ENCODE measurements at regions not wholly inside any gene's neighbourhood (a gene's known extent, or its start where the extent isn't known, plus 50 kb on each side); places are given as distances from the start of the nearest gene placed in this dataset.

GRCh38 chr5:33205079-33205478 is 235.7 kb upstream of the TARS1 start:
- no peaks in the 10 kb centered on the region for H3K36me3 ChIP-seq (ENCODE audit: control insufficient read depth, insufficient read depth, low read length)
- BruUV-seq (replicated peaks): no TSS peak
- TF ChIP-seq CHD4 (IDR thresholded peaks at IDR 0.05; ENCODE audit: insufficient read depth, insufficient replicate concordance, low read depth, low read length, poor library complexity, severe bottlenecking) (no peak), ZNF586 (CRISPR knock-in tag; conservative IDR thresholded peaks at IDR 0.05) (no peak), HDAC3 (IDR thresholded peaks at IDR 0.05; ENCODE audit: borderline replicate concordance, partially characterized antibody) (no peak), CBX3 (IDR thresholded peaks at IDR 0.05; ENCODE audit: borderline replicate concordance in 1 of 2, low read length in 2 of 2) (no peak), SRSF7 (optimal IDR thresholded peaks at IDR 0.05; ENCODE audit: low read depth, low read length) (no peak)
- no peak overlapping the region for H3K4me3 ChIP-seq
- H3K9me3 ChIP-seq (replicated peaks; ENCODE audit: control insufficient read depth, insufficient read depth, low read depth, low read length): no peaks in the 10 kb centered on the region
- POLR2A ChIA-PET: no interaction called here
- no peaks in the 10 kb centered on the region for H3K27me3 ChIP-seq (ENCODE audit: control insufficient read depth in 2 of 2, insufficient read depth in 2 of 2, low read length in 2 of 2)
- no peak overlapping the region for H3K27ac ChIP-seq (ENCODE audit: extremely low read depth, low read depth, low read length)
- no peaks in the 10 kb centered on the region for H3K4me1 ChIP-seq (replicated peaks in 1 of 2; ENCODE audit: control insufficient read depth in 2 of 2, insufficient read depth in 2 of 2, low read length in 2 of 2)
- H3K79me2 ChIP-seq (ENCODE audit: control insufficient read depth, insufficient read depth, low read length): no peaks in the 10 kb centered on the region
- H3K9me1 ChIP-seq (ENCODE audit: control insufficient read depth, insufficient read depth, low read length): no peaks in the 10 kb centered on the region
- no peak for DNase-seq (ENCODE audit: extremely low read depth in 1 of 4, low spot score in 3 of 4)
- no peak overlapping the region for H3K9ac ChIP-seq (ENCODE audit: insufficient read depth in 1 of 2, low read depth in 2 of 2, low read length in 2 of 2)
- no peak overlapping the region for H2AFZ ChIP-seq (ENCODE audit: low read depth, low read length)
- no peak for FAIRE-seq
- WGBS (ENCODE audit: insufficient coverage, low coverage, missing lambda C conversion rate): 2% methylated on average over 3 of the region's 3 CpGs
- no peak overlapping the region for H3K4me2 ChIP-seq (ENCODE audit: insufficient read depth, low read length)
- H4K20me1 ChIP-seq (replicated peaks; ENCODE audit: control insufficient read depth, insufficient read depth, low read length): no peaks in the 10 kb centered on the region
- intact Hi-C loops (cut with micrococcal nuclease): no loop called here
- CTCF ChIA-PET (ENCODE audit: low intra/inter-chr PET ratio): no interaction called here
- ATAC-seq: no peak
- in situ Hi-C loops (cut with MboI): no loop called here

GRCh38 chr5:33205727-33206410 is 234.9 kb upstream of the TARS1 start:
- BruUV-seq (replicated peaks): no TSS peak
- Histone ChIP-seq H3K27me3 (ENCODE audit: control insufficient read depth in 2 of 2, insufficient read depth in 2 of 2, low read length in 2 of 2) (no peaks in the 10 kb centered on the region), H3K4me1 (replicated peaks in 1 of 2; ENCODE audit: control insufficient read depth in 2 of 2, insufficient read depth in 2 of 2, low read length in 2 of 2) (no peaks in the 10 kb centered on the region), H3K4me3 (no peak overlapping the region), H2AFZ (ENCODE audit: low read depth, low read length) (no peak overlapping the region), H3K9me1 (ENCODE audit: control insufficient read depth, insufficient read depth, low read length) (no peaks in the 10 kb centered on the region), H4K20me1 (replicated peaks; ENCODE audit: control insufficient read depth, insufficient read depth, low read length) (no peaks in the 10 kb centered on the region), H3K27ac (ENCODE audit: extremely low read depth, low read depth, low read length) (no peak overlapping the region), H3K79me2 (ENCODE audit: control insufficient read depth, insufficient read depth, low read length) (no peaks in the 10 kb centered on the region), H3K9ac (ENCODE audit: insufficient read depth in 1 of 2, low read depth in 2 of 2, low read length in 2 of 2) (no peak overlapping the region), H3K36me3 (ENCODE audit: control insufficient read depth, insufficient read depth, low read length) (no peaks in the 10 kb centered on the region), H3K4me2 (ENCODE audit: insufficient read depth, low read length) (no peak overlapping the region), H3K9me3 (replicated peaks; ENCODE audit: control insufficient read depth, insufficient read depth, low read depth, low read length) (no peaks in the 10 kb centered on the region)
- in situ Hi-C loops (cut with MboI): no loop called here
- intact Hi-C loops (cut with micrococcal nuclease): no loop called here
- no peak for ATAC-seq
- WGBS (ENCODE audit: insufficient coverage, low coverage, missing lambda C conversion rate): 0% methylated on average over 1 of the region's 1 CpG
- CTCF ChIA-PET (ENCODE audit: low intra/inter-chr PET ratio): no interaction called here
- DNase-seq (ENCODE audit: extremely low read depth in 1 of 4, low spot score in 3 of 4): no peak
- FAIRE-seq: no peak
- POLR2A ChIA-PET: no interaction called here
- TF ChIP-seq FOXA3 (CRISPR knock-in tag; conservative IDR thresholded peaks at IDR 0.05 in 1 of 2, IDR thresholded peaks at IDR 0.05 in 1 of 2) (no peak), CBX8 (IDR thresholded peaks at IDR 0.05; ENCODE audit: borderline replicate concordance, extremely low read depth, low read depth, low read length, poor library complexity, severe bottlenecking) (no peak), ZNF197 (CRISPR knock-in tag; IDR thresholded peaks at IDR 0.05; ENCODE audit: low read depth) (no peak), RBM25 (IDR thresholded peaks at IDR 0.05; ENCODE audit: low read depth, low read length, severe bottlenecking) (no peak)
- TF ChIP-seq, protein P1, sequence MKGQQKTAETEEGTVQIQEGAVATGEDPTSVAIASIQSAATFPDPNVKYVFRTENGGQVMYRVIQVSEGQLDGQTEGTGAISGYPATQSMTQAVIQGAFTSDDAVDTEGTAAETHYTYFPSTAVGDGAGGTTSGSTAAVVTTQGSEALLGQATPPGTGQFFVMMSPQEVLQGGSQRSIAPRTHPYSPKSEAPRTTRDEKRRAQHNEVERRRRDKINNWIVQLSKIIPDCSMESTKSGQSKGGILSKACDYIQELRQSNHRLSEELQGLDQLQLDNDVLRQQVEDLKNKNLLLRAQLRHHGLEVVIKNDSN (CRISPR knock-in tag; IDR thresholded peaks at IDR 0.05): no peak
